Lung (tissue), 11 donors: ENCODE measurements at regions not wholly inside any gene's neighbourhood (a gene's known extent, or its start where the extent isn't known, plus 50 kb on each side); places are given as distances from the start of the nearest gene placed in this dataset.
A peak's percentile ranks its signal among the peaks of the same experiment; 100 is the strongest.

ENCODE experiments used
- ATAC-seq: fragments of 200-7000 bp; cut with Tn5 transposase; one replicate; pipeline ENCODE4 v1.9.1; 2020; ENCODE audit warnings: moderate number of reproducible peaks; ENCODE audit not compliant: insufficient read depth, low FRiP score
- DNase-seq, 3 donors: peaks; one replicate each; pipeline ENCODE4 v3.0.0-alpha.2; 2013 to 2017
- H3K27ac ChIP-seq, 2 donors: one replicate each; pipeline ENCODE4 v1.5.1; 2013; ENCODE audit warnings: mild to moderate bottlenecking in 2 of 2, moderate library complexity in 2 of 2, control low read depth in 1 of 2, inconsistent platforms in 1 of 2, low read depth in 1 of 2, low read length in 1 of 2
- H3K27me3 ChIP-seq, 3 donors: one replicate each; pipeline ENCODE4 v1.5.1; 2013; ENCODE audit warnings: low read length in 2 of 3; ENCODE audit not compliant: control insufficient read depth in 3 of 3, insufficient read depth in 3 of 3
- H3K36me3 ChIP-seq, 4 donors: one replicate each; pipeline ENCODE4 v1.5.1; 2013; ENCODE audit warnings: low read length in 4 of 4, mild to moderate bottlenecking in 1 of 4, moderate library complexity in 1 of 4; ENCODE audit not compliant: control insufficient read depth in 4 of 4, insufficient read depth in 4 of 4
- H3K4me1 ChIP-seq, 5 donors: one replicate each; pipeline ENCODE4 v1.5.1; 2013; ENCODE audit warnings: low read length in 5 of 5, mild to moderate bottlenecking in 2 of 5, moderate library complexity in 1 of 5; ENCODE audit not compliant: control insufficient read depth in 5 of 5, insufficient read depth in 5 of 5
- H3K4me3 ChIP-seq: one replicate; pipeline ENCODE4 v1.5.1; 2013; ENCODE audit warnings: mild to moderate bottlenecking, control low read depth, moderate library complexity
- H3K9ac ChIP-seq, 2 donors: one replicate each; pipeline ENCODE4 v1.5.1; 2013; ENCODE audit warnings: low read length in 2 of 2, control low read depth in 1 of 2; ENCODE audit not compliant: insufficient read depth in 1 of 2
- H3K9me3 ChIP-seq, 4 donors: one replicate each; pipeline ENCODE4 v1.5.1; 2013; ENCODE audit warnings: low read length in 3 of 4, mild to moderate bottlenecking in 1 of 4, moderate library complexity in 1 of 4; ENCODE audit not compliant: control insufficient read depth in 4 of 4, insufficient read depth in 3 of 4
- WGBS, 2 donors: extraction: QIAGEN DNeasy Blood & Tissue Kit; methylation state at CpG; one replicate each; pipeline ENCODE4 v1.1.7; 2013; 5-methylcytosine and 5-hydroxymethylcytosine counted together
- TF ChIP-seq, protein P1 (sequence below): IDR thresholded peaks from 2 replicates; pipeline ENCODE4 v1.5.1; 2012; ENCODE audit warnings: mild to moderate bottlenecking; ENCODE audit errors: control extremely low read depth, extremely low read depth
- donor health status: control.
- donor health status: control.
- donor health status: Bipolar disorder and iron deficiency.
- donor health status: healthy.
- donor health status: DM: yes; HTN: yes; CAD: no.

DNA sequence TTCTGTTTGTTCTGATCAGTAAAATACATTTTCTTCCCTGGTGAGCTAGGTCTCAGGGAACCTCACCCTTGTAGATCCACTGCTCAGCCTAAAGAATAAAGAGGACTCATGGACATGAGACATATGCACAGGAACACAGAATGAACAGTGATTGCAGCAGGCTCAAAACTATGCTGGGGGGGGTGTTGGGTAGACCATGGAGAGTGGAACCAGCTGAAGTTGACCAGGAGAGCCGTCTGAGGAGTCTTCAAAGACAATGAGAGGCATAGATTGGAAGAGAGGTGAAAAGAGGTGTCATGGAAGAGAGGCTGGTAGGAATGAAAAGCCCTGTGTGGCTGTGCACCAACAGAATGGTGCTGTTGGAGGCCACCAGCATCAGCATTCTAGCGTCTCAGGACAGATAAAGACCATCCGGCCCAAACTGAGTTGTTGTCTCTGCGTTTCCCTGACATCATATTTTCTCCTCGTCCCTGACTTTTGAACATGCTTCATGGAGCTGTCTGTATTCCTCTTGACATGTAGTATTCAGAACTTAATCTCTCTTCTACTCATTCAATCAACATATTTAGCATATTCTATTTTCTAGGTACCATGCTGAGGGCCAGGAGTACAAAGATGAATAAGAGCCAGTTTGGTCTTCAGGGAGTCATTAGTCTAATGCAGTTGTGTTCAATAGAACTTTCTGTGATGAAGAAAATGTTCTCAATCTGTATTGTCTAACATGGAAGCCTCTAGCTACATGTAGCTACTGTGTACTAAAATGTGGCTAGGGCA is 331.8 kb downstream of the CYP26B1 start:
- H3K27ac ChIP-seq = no peak overlapping the region
- ATAC-seq (no peak), DNase-seq (no peak)
- 87 to 90% methylated on average over 5 of the region's 5 CpGs for WGBS, 2 donors
- H3K4me3 ChIP-seq = no peak overlapping the region
- no peak overlapping the region for H3K9ac ChIP-seq
- peaks cover 0 to 19% (median 6%) of the 10 kb centered on the region in 5 donors for H3K4me1 ChIP-seq
- no peaks in the 10 kb centered on the region for H3K36me3 ChIP-seq
- TF ChIP-seq, protein P1, sequence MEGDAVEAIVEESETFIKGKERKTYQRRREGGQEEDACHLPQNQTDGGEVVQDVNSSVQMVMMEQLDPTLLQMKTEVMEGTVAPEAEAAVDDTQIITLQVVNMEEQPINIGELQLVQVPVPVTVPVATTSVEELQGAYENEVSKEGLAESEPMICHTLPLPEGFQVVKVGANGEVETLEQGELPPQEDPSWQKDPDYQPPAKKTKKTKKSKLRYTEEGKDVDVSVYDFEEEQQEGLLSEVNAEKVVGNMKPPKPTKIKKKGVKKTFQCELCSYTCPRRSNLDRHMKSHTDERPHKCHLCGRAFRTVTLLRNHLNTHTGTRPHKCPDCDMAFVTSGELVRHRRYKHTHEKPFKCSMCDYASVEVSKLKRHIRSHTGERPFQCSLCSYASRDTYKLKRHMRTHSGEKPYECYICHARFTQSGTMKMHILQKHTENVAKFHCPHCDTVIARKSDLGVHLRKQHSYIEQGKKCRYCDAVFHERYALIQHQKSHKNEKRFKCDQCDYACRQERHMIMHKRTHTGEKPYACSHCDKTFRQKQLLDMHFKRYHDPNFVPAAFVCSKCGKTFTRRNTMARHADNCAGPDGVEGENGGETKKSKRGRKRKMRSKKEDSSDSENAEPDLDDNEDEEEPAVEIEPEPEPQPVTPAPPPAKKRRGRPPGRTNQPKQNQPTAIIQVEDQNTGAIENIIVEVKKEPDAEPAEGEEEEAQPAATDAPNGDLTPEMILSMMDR = no peak
- H3K9me3 ChIP-seq = peaks cover 0 to 1% (median 0%) of the 10 kb centered on the region in 4 donors
- H3K27me3 ChIP-seq = no peaks in the 10 kb centered on the region

DNA sequence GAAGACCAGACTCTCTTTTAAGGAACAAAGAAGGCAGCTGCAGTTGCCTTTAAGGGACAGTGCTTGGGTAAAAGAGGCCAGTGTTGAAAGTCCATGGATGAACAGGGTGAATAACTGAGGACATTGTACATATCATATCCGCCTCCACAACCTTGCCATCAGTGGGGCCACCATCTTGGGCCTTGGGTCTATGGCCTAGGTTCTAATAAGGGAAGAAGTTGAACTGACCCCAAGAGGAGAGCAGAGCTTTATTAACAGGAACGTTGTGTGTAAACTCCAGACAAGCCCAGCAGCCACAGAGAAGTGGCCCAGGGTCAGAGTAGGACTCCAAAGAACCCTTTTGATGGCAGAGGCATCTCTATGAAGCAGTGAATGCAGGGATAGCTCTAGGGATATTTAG is 332.8 kb downstream of the CYP26B1 start:
- peaks cover 0 to 1% (median 0%) of the 10 kb centered on the region in 4 donors for H3K9me3 ChIP-seq
- TF ChIP-seq, protein P1 = no peak
- no peak for DNase-seq
- H3K27me3 ChIP-seq = no peaks in the 10 kb centered on the region
- no peak overlapping the region for H3K4me3 ChIP-seq
- 82 to 84% methylated on average over 2 of the region's 2 CpGs for WGBS, 2 donors
- ATAC-seq = no peak
- peaks cover 0 to 19% (median 6%) of the 10 kb centered on the region in 5 donors for H3K4me1 ChIP-seq
- no peak overlapping the region for H3K27ac ChIP-seq
- H3K36me3 ChIP-seq = no peaks in the 10 kb centered on the region
- no peak overlapping the region for H3K9ac ChIP-seq

DNA sequence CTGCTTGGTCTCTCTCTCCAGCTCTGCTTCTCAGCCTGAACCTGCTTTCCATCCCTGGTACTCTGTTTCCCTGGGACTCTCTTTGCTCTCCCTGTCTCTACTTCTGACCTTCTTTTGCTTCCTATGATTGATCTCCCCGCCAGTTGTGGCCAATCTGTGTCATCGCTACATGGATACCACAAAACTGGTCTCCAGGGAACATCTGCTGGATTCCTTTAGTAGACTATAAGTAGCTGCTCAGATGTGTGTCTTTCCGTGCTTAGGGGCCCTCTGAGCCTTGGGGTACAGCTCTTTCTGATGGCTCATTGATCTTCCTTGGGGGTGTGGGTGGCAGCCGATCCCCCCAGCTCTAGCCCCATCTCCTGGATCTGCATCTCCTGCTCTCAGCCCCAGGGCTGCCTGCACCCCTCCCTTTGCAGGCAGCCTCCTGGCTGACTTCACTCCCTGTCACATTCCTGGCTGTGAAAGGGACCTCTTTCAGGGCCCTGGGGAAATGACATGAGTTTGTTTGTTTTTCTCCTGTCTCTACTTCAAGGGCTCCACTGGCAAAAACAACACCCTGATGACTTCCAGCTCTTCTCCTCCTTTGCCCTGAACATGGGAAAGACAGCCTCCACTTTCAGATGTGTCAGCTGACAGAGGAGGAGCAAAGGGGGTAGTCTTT is 333.7 kb downstream of the CYP26B1 start:
- peaks cover 0 to 1% (median 0%) of the 10 kb centered on the region in 4 donors for H3K9me3 ChIP-seq
- H3K27me3 ChIP-seq = no peaks in the 10 kb centered on the region
- DNase-seq (peak; percentile 63 to 87 (median 75)), ATAC-seq (no peak)
- no peaks in the 10 kb centered on the region for H3K36me3 ChIP-seq
- 70 to 76% methylated on average over 4 of the region's 4 CpGs for WGBS, 2 donors
- no peak overlapping the region for H3K27ac ChIP-seq
- no peak overlapping the region for H3K9ac ChIP-seq
- no peak overlapping the region for H3K4me3 ChIP-seq
- H3K4me1 ChIP-seq = peaks cover 0 to 25% (median 8%) of the 10 kb centered on the region in 5 donors
- TF ChIP-seq, protein P1 = no peak
